ENCODE measurements at regions not wholly inside any gene's neighbourhood (a gene's known extent, or its start where the extent isn't known, plus 50 kb on each side); places are given as distances from the start of the nearest gene placed in this dataset.

DNA sequence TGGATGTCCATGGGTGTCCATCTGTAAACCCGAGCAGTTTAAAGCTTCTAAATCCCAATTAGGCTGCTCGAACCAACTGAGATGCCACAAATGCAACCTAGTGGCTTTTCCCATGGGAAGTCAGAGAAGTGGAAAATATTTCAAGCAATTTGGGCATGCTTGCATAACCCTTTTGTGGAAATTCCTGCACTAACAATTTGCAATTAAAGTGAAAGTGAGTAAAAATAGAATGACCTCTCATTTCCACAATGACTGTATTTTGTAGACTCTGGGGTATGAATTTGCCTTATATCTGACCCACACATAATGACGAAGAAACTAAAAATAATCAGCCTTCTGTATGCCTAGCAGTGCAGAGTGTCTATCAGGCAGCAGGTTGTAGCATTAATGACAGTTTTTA, 91.8 kb upstream of the TSC22D1 start:
- TF ChIP-seq, protein P1, sequence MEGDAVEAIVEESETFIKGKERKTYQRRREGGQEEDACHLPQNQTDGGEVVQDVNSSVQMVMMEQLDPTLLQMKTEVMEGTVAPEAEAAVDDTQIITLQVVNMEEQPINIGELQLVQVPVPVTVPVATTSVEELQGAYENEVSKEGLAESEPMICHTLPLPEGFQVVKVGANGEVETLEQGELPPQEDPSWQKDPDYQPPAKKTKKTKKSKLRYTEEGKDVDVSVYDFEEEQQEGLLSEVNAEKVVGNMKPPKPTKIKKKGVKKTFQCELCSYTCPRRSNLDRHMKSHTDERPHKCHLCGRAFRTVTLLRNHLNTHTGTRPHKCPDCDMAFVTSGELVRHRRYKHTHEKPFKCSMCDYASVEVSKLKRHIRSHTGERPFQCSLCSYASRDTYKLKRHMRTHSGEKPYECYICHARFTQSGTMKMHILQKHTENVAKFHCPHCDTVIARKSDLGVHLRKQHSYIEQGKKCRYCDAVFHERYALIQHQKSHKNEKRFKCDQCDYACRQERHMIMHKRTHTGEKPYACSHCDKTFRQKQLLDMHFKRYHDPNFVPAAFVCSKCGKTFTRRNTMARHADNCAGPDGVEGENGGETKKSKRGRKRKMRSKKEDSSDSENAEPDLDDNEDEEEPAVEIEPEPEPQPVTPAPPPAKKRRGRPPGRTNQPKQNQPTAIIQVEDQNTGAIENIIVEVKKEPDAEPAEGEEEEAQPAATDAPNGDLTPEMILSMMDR (IDR thresholded peaks at IDR 0.05 in 8 of 11, conservative IDR thresholded peaks at IDR 0.05 in 3 of 11) = no peak
- TF ChIP-seq POLR2AphosphoS5 (IDR thresholded peaks at IDR 0.05) (no peak), POLR2A (IDR thresholded peaks at IDR 0.05) (no peak)

Data from spleen (tissue), 7 donors.